ENCODE measurements at regions not wholly inside any gene's neighbourhood (a gene's known extent, or its start where the extent isn't known, plus 50 kb on each side); places are given as distances from the start of the nearest gene placed in this dataset.

DNA sequence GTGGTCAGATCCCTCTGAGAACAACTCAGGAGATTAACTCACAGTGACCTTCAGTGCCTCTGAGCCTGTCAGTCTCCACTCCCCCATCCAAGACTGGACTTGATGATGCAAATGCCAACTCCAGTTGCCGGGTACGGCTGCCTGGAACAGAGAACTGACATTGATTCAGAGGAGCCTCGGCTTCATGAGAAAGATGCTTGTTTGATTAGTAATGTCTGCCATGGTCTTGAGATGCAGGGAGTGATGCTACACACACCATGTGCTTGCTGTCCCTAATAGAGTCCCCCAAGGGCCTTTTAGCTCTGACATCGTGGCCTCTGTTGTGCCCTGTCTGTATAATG is 51.8 kb upstream of the LRP8 start:
- TF ChIP-seq ZNF664 (tag by site-specific recombination; IDR thresholded peaks at IDR 0.05) (no peak), ZFHX2 (tag by site-specific recombination; conservative IDR thresholded peaks at IDR 0.05) (no peak), ZFP3 (tag by site-specific recombination; IDR thresholded peaks at IDR 0.05; ENCODE audit: low read depth) (no peak), ZNF416 (tag by site-specific recombination; IDR thresholded peaks at IDR 0.05) (no peak), KLF1 (tag by site-specific recombination; IDR thresholded peaks at IDR 0.05) (no peak), ZNF830 (tag by site-specific recombination; IDR thresholded peaks at IDR 0.05; ENCODE audit: low read depth) (no peak), ZNF677 (tag by site-specific recombination; IDR thresholded peaks at IDR 0.05) (no peak)
- TF ChIP-seq, protein P1, sequence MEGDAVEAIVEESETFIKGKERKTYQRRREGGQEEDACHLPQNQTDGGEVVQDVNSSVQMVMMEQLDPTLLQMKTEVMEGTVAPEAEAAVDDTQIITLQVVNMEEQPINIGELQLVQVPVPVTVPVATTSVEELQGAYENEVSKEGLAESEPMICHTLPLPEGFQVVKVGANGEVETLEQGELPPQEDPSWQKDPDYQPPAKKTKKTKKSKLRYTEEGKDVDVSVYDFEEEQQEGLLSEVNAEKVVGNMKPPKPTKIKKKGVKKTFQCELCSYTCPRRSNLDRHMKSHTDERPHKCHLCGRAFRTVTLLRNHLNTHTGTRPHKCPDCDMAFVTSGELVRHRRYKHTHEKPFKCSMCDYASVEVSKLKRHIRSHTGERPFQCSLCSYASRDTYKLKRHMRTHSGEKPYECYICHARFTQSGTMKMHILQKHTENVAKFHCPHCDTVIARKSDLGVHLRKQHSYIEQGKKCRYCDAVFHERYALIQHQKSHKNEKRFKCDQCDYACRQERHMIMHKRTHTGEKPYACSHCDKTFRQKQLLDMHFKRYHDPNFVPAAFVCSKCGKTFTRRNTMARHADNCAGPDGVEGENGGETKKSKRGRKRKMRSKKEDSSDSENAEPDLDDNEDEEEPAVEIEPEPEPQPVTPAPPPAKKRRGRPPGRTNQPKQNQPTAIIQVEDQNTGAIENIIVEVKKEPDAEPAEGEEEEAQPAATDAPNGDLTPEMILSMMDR (tag by site-specific recombination; IDR thresholded peaks at IDR 0.05) = no peak
- TF ChIP-seq, protein P2, sequence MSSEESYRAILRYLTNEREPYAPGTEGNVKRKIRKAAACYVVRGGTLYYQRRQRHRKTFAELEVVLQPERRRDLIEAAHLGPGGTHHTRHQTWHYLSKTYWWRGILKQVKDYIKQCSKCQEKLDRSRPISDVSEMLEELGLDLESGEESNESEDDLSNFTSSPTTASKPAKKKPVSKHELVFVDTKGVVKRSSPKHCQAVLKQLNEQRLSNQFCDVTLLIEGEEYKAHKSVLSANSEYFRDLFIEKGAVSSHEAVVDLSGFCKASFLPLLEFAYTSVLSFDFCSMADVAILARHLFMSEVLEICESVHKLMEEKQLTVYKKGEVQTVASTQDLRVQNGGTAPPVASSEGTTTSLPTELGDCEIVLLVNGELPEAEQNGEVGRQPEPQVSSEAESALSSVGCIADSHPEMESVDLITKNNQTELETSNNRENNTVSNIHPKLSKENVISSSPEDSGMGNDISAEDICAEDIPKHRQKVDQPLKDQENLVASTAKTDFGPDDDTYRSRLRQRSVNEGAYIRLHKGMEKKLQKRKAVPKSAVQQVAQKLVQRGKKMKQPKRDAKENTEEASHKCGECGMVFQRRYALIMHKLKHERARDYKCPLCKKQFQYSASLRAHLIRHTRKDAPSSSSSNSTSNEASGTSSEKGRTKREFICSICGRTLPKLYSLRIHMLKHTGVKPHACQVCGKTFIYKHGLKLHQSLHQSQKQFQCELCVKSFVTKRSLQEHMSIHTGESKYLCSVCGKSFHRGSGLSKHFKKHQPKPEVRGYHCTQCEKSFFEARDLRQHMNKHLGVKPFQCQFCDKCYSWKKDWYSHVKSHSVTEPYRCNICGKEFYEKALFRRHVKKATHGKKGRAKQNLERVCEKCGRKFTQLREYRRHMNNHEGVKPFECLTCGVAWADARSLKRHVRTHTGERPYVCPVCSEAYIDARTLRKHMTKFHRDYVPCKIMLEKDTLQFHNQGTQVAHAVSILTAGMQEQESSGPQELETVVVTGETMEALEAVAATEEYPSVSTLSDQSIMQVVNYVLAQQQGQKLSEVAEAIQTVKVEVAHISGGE (tag by site-specific recombination; conservative IDR thresholded peaks at IDR 0.05; ENCODE audit: low read depth) = no peak
- TF ChIP-seq, protein P3, sequence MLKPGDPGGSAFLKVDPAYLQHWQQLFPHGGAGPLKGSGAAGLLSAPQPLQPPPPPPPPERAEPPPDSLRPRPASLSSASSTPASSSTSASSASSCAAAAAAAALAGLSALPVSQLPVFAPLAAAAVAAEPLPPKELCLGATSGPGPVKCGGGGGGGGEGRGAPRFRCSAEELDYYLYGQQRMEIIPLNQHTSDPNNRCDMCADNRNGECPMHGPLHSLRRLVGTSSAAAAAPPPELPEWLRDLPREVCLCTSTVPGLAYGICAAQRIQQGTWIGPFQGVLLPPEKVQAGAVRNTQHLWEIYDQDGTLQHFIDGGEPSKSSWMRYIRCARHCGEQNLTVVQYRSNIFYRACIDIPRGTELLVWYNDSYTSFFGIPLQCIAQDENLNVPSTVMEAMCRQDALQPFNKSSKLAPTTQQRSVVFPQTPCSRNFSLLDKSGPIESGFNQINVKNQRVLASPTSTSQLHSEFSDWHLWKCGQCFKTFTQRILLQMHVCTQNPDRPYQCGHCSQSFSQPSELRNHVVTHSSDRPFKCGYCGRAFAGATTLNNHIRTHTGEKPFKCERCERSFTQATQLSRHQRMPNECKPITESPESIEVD (tag by site-specific recombination; IDR thresholded peaks at IDR 0.05) = no peak
- TF ChIP-seq, protein P4, sequence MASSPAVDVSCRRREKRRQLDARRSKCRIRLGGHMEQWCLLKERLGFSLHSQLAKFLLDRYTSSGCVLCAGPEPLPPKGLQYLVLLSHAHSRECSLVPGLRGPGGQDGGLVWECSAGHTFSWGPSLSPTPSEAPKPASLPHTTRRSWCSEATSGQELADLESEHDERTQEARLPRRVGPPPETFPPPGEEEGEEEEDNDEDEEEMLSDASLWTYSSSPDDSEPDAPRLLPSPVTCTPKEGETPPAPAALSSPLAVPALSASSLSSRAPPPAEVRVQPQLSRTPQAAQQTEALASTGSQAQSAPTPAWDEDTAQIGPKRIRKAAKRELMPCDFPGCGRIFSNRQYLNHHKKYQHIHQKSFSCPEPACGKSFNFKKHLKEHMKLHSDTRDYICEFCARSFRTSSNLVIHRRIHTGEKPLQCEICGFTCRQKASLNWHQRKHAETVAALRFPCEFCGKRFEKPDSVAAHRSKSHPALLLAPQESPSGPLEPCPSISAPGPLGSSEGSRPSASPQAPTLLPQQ (tag by site-specific recombination; IDR thresholded peaks at IDR 0.05) = no peak
- TF ChIP-seq, protein P5, sequence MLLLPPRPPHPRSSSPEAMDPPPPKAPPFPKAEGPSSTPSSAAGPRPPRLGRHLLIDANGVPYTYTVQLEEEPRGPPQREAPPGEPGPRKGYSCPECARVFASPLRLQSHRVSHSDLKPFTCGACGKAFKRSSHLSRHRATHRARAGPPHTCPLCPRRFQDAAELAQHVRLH (tag by site-specific recombination; IDR thresholded peaks at IDR 0.05) = no peak
